Memory B cell (primary cell): ENCODE measurements at regions not wholly inside any gene's neighbourhood (a gene's known extent, or its start where the extent isn't known, plus 50 kb on each side); places are given as distances from the start of the nearest gene placed in this dataset.

Experiments used
- ATAC-seq: fragments of 150-1000 bp; cut with Tn5 transposase; 2 replicates; pipeline ENCODE4 v1.10.0; 2021; ENCODE audit warnings: low read depth, mild to moderate bottlenecking, moderate library complexity
- DNase-seq, 2 donors: peaks; one replicate each; pipeline ENCODE4 v3.0.0; 2022; ENCODE audit warnings: low spot score in 2 of 2
- H3K27ac Mint-ChIP-seq: one replicate; pipeline ENCODE4 v1.8.0; 2022; ENCODE audit warnings: mild to moderate bottlenecking, moderate library complexity, mixed read lengths
- H3K27me3 Mint-ChIP-seq: one replicate; pipeline ENCODE4 v1.8.0; 2022; ENCODE audit warnings: mixed read lengths
- H3K36me3 Mint-ChIP-seq: one replicate; pipeline ENCODE4 v1.8.0; 2022; ENCODE audit warnings: mild to moderate bottlenecking, mixed read lengths
- H3K4me1 Mint-ChIP-seq: one replicate; pipeline ENCODE4 v1.8.0; 2022; ENCODE audit warnings: mixed read lengths
- H3K4me3 Mint-ChIP-seq: one replicate; pipeline ENCODE4 v1.8.0; 2022; ENCODE audit warnings: mild to moderate bottlenecking, moderate library complexity, mixed read lengths
- H3K9me3 Mint-ChIP-seq: one replicate; pipeline ENCODE4 v1.8.0; 2022; ENCODE audit warnings: mixed read lengths

- no peak overlapping the region for H3K4me3 Mint-ChIP-seq
- ATAC-seq (no peak), DNase-seq (no peak)
- no peak overlapping the region for H3K27ac Mint-ChIP-seq
- H3K9me3 Mint-ChIP-seq, result no peaks in the 10 kb centered on the region
- peaks cover 14% of the 10 kb centered on the region for H3K27me3 Mint-ChIP-seq
- no peaks in the 10 kb centered on the region for H3K36me3 Mint-ChIP-seq
- H3K4me1 Mint-ChIP-seq, result no peaks in the 10 kb centered on the region
Measured at GRCh38 chr21:33174756-33175155, 55.0 kb upstream of the IFNAR2 start.
